NCI-H187 (cell line): ENCODE measurements at regions not wholly inside any gene's neighbourhood (a gene's known extent, or its start where the extent isn't known, plus 50 kb on each side); places are given as distances from the start of the nearest gene placed in this dataset.

ENCODE experiments used
- DNase-seq, 2 experiments: peaks; one replicate each; lab custom pipeline; 2025; lab: John Stamatoyannopoulos, UW

DNA sequence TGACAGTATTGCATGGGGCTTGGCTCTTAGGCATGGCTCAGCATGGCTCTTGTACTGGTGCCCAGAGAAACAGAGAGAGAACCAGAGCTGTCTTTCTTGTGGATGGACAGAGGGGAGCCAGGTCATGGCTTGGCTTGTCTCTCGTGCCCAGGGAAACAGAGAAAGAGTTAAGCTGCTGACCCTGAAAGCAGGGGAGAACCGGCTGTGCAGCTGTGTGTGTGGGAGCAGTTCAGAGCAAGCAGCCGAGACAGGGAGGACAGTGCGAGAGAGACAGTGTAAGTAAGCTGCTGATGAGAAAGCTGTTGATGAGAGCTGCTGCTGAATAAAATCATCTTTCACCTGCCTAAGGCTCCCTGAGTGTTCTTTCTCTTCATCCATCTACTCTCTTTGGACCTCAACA is 61.3 kb upstream of the DDHD1 start:
- no peak for DNase-seq

DNA sequence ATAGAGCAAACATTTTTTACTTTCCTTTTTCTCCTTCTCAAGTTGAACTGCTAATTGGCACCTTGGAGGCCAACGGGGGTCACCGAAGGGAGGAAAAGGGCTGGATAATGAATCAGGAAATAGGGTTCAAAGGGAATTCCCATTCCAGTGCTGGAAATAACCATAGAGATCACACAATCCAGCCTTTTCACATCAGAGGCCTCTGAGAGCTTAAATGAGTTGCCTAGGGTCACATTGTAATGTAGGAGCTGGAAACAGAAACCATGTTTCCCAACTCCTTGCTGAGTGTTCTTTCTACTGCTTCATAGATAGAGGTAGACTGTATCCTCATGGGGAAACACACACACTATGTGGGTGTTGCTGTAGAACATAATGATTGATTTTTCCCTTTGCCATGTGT is 60.6 kb upstream of the DDHD1 start:
- DNase-seq, result no peak

GRCh38 chr14:53209370-53209769 is 56.2 kb upstream of the DDHD1 start:
- DNase-seq, result no peak
